ENCODE measurements at regions not wholly inside any gene's neighbourhood (a gene's known extent, or its start where the extent isn't known, plus 50 kb on each side); places are given as distances from the start of the nearest gene placed in this dataset.

GRCh38 chr2:4190548-4190947 lies 487.2 kb downstream of the DCDC2C start:
- no peaks in the 10 kb centered on the region for H3K27me3 Mint-ChIP-seq
- no peaks in the 10 kb centered on the region for H3K4me1 Mint-ChIP-seq
- no peak overlapping the region for H3K4me3 Mint-ChIP-seq
- no peaks in the 10 kb centered on the region for H3K36me3 ChIP-seq (ENCODE audit: control insufficient read depth, insufficient read depth, low read length)
- no peaks in the 10 kb centered on the region for H3K4me1 ChIP-seq (ENCODE audit: control insufficient read depth, insufficient read depth, low read length, poor library complexity, severe bottlenecking)
- ATAC-seq (ENCODE audit: low read depth in 2 of 2) (no peak), DNase-seq (no peak)
- peaks cover 0 to 29% (median 9%) of the 10 kb centered on the region in 7 donors for H3K9me3 Mint-ChIP-seq
- no peaks in the 10 kb centered on the region for H3K36me3 Mint-ChIP-seq
- no peak overlapping the region for H3K4me3 ChIP-seq (ENCODE audit: low read depth, low read length)
- no peak overlapping the region for H3K27ac Mint-ChIP-seq
- H3K9me3 ChIP-seq (ENCODE audit: control insufficient read depth in 2 of 2, low read length in 2 of 2): peaks cover 2 to 12% of the 10 kb centered on the region in 2 experiments
- no peaks in the 10 kb centered on the region for H3K27me3 ChIP-seq (ENCODE audit: control insufficient read depth, insufficient read depth, low read length)
- H3K27ac ChIP-seq (ENCODE audit: insufficient read depth, low read length, poor library complexity, severe bottlenecking): no peak overlapping the region

- no peak overlapping the region for H3K27ac Mint-ChIP-seq
- ATAC-seq (ENCODE audit: low read depth in 2 of 2): no peak
- H3K27me3 ChIP-seq (ENCODE audit: control insufficient read depth, insufficient read depth, low read length): no peaks in the 10 kb centered on the region
- H3K27me3 Mint-ChIP-seq: no peaks in the 10 kb centered on the region
- no peaks in the 10 kb centered on the region for H3K36me3 ChIP-seq (ENCODE audit: control insufficient read depth, insufficient read depth, low read length)
- no peak for DNase-seq
- H3K27ac ChIP-seq (ENCODE audit: insufficient read depth, low read length, poor library complexity, severe bottlenecking): no peak overlapping the region
- H3K9me3 ChIP-seq (ENCODE audit: control insufficient read depth in 2 of 2, low read length in 2 of 2): peaks cover 2 to 17% of the 10 kb centered on the region in 2 experiments
- no peaks in the 10 kb centered on the region for H3K4me1 Mint-ChIP-seq
- no peak overlapping the region for H3K4me3 ChIP-seq (ENCODE audit: low read depth, low read length)
- no peaks in the 10 kb centered on the region for H3K4me1 ChIP-seq (ENCODE audit: control insufficient read depth, insufficient read depth, low read length, poor library complexity, severe bottlenecking)
- H3K9me3 Mint-ChIP-seq: peaks cover 0 to 29% (median 9%) of the 10 kb centered on the region in 7 donors
- H3K36me3 Mint-ChIP-seq: no peaks in the 10 kb centered on the region
- no peak overlapping the region for H3K4me3 Mint-ChIP-seq
These were observed 488.7 kb downstream of the DCDC2C start for GRCh38 chr2:4192119-4192518.

GRCh38 chr2:4214444-4215205 lies 511.2 kb downstream of the DCDC2C start:
- Mint-ChIP-seq H3K4me1 (no peaks in the 10 kb centered on the region), H3K9me3 (peaks cover 2 to 17% (median 6%) of the 10 kb centered on the region in 7 donors), H3K27me3 (no peaks in the 10 kb centered on the region), H3K4me3 (no peak overlapping the region), H3K36me3 (no peaks in the 10 kb centered on the region), H3K27ac (no peak overlapping the region)
- ATAC-seq (ENCODE audit: low read depth in 2 of 2) (no peak), DNase-seq (no peak)
- Histone ChIP-seq H3K36me3 (ENCODE audit: control insufficient read depth, insufficient read depth, low read length) (no peaks in the 10 kb centered on the region), H3K27me3 (ENCODE audit: control insufficient read depth, insufficient read depth, low read length) (no peaks in the 10 kb centered on the region), H3K27ac (ENCODE audit: insufficient read depth, low read length, poor library complexity, severe bottlenecking) (no peak overlapping the region), H3K4me1 (ENCODE audit: control insufficient read depth, insufficient read depth, low read length, poor library complexity, severe bottlenecking) (no peaks in the 10 kb centered on the region), H3K9me3 (ENCODE audit: control insufficient read depth in 2 of 2, low read length in 2 of 2) (peaks cover 3 to 6% of the 10 kb centered on the region in 2 experiments), H3K4me3 (ENCODE audit: low read depth, low read length) (no peak overlapping the region)

GRCh38 chr2:4217737-4218136 lies 514.4 kb downstream of the DCDC2C start:
- Histone ChIP-seq H3K9me3 (ENCODE audit: control insufficient read depth in 2 of 2, low read length in 2 of 2) (peaks cover 0 to 3% of the 10 kb centered on the region in 2 experiments), H3K4me1 (ENCODE audit: control insufficient read depth, insufficient read depth, low read length, poor library complexity, severe bottlenecking) (no peaks in the 10 kb centered on the region), H3K36me3 (ENCODE audit: control insufficient read depth, insufficient read depth, low read length) (no peaks in the 10 kb centered on the region), H3K27me3 (ENCODE audit: control insufficient read depth, insufficient read depth, low read length) (no peaks in the 10 kb centered on the region), H3K4me3 (ENCODE audit: low read depth, low read length) (no peak overlapping the region), H3K27ac (ENCODE audit: insufficient read depth, low read length, poor library complexity, severe bottlenecking) (no peak overlapping the region)
- H3K4me1 Mint-ChIP-seq: no peaks in the 10 kb centered on the region
- DNase-seq: no peak
- H3K36me3 Mint-ChIP-seq: no peaks in the 10 kb centered on the region
- H3K27ac Mint-ChIP-seq: no peak overlapping the region
- ATAC-seq (ENCODE audit: low read depth in 2 of 2): no peak
- peaks cover 2 to 18% (median 9%) of the 10 kb centered on the region in 7 donors for H3K9me3 Mint-ChIP-seq
- no peaks in the 10 kb centered on the region for H3K27me3 Mint-ChIP-seq
- H3K4me3 Mint-ChIP-seq: no peak overlapping the region

- H3K4me3 Mint-ChIP-seq: no peak overlapping the region
- no peak for DNase-seq
These were observed 515.7 kb downstream of the DCDC2C start for GRCh38 chr2:4219101-4219500.

GRCh38 chr2:4219571-4219970 lies 516.2 kb downstream of the DCDC2C start:
- H3K27me3 ChIP-seq (ENCODE audit: control insufficient read depth, insufficient read depth, low read length): no peaks in the 10 kb centered on the region
- no peak overlapping the region for H3K4me3 ChIP-seq (ENCODE audit: low read depth, low read length)
- Mint-ChIP-seq H3K4me1 (no peaks in the 10 kb centered on the region), H3K27me3 (no peaks in the 10 kb centered on the region), H3K9me3 (peaks cover 2 to 17% (median 9%) of the 10 kb centered on the region in 7 donors), H3K36me3 (no peaks in the 10 kb centered on the region), H3K27ac (no peak overlapping the region), H3K4me3 (no peak overlapping the region)
- H3K36me3 ChIP-seq (ENCODE audit: control insufficient read depth, insufficient read depth, low read length): no peaks in the 10 kb centered on the region
- DNase-seq (no peak), ATAC-seq (ENCODE audit: low read depth in 2 of 2) (no peak)
- no peaks in the 10 kb centered on the region for H3K4me1 ChIP-seq (ENCODE audit: control insufficient read depth, insufficient read depth, low read length, poor library complexity, severe bottlenecking)
- no peak overlapping the region for H3K27ac ChIP-seq (ENCODE audit: insufficient read depth, low read length, poor library complexity, severe bottlenecking)
- peaks cover 0 to 3% of the 10 kb centered on the region in 2 experiments for H3K9me3 ChIP-seq (ENCODE audit: control insufficient read depth in 2 of 2, low read length in 2 of 2)

More at GRCh38 chr2:4219101-4219500, 515.7 kb downstream of the DCDC2C start:
- H3K9me3 Mint-ChIP-seq: peaks cover 2 to 14% (median 7%) of the 10 kb centered on the region in 7 donors
- Histone ChIP-seq H3K27me3 (ENCODE audit: control insufficient read depth, insufficient read depth, low read length) (no peaks in the 10 kb centered on the region), H3K27ac (ENCODE audit: insufficient read depth, low read length, poor library complexity, severe bottlenecking) (no peak overlapping the region), H3K9me3 (ENCODE audit: control insufficient read depth in 2 of 2, low read length in 2 of 2) (peaks cover 0 to 3% of the 10 kb centered on the region in 2 experiments), H3K4me3 (ENCODE audit: low read depth, low read length) (no peak overlapping the region), H3K36me3 (ENCODE audit: control insufficient read depth, insufficient read depth, low read length) (no peaks in the 10 kb centered on the region), H3K4me1 (ENCODE audit: control insufficient read depth, insufficient read depth, low read length, poor library complexity, severe bottlenecking) (no peaks in the 10 kb centered on the region)
- no peaks in the 10 kb centered on the region for H3K27me3 Mint-ChIP-seq
- H3K27ac Mint-ChIP-seq: no peak overlapping the region
- H3K4me1 Mint-ChIP-seq: no peaks in the 10 kb centered on the region
- no peak for ATAC-seq (ENCODE audit: low read depth in 2 of 2)
- H3K36me3 Mint-ChIP-seq: no peaks in the 10 kb centered on the region

GRCh38 chr2:4221434-4221833 lies 518.1 kb downstream of the DCDC2C start:
- H3K4me1 Mint-ChIP-seq: no peaks in the 10 kb centered on the region
- H3K4me3 ChIP-seq (ENCODE audit: low read depth, low read length): no peak overlapping the region
- H3K27me3 ChIP-seq (ENCODE audit: control insufficient read depth, insufficient read depth, low read length): no peaks in the 10 kb centered on the region
- H3K4me1 ChIP-seq (ENCODE audit: control insufficient read depth, insufficient read depth, low read length, poor library complexity, severe bottlenecking): no peaks in the 10 kb centered on the region
- DNase-seq (no peak), ATAC-seq (ENCODE audit: low read depth in 2 of 2) (no peak)
- no peaks in the 10 kb centered on the region for H3K36me3 ChIP-seq (ENCODE audit: control insufficient read depth, insufficient read depth, low read length)
- no peak overlapping the region for H3K4me3 Mint-ChIP-seq
- peaks cover 0 to 1% of the 10 kb centered on the region in 2 experiments for H3K9me3 ChIP-seq (ENCODE audit: control insufficient read depth in 2 of 2, low read length in 2 of 2)
- no peak overlapping the region for H3K27ac Mint-ChIP-seq
- H3K27ac ChIP-seq (ENCODE audit: insufficient read depth, low read length, poor library complexity, severe bottlenecking): no peak overlapping the region
- no peaks in the 10 kb centered on the region for H3K36me3 Mint-ChIP-seq
- H3K27me3 Mint-ChIP-seq: no peaks in the 10 kb centered on the region
- H3K9me3 Mint-ChIP-seq: peaks cover 0 to 24% (median 7%) of the 10 kb centered on the region in 7 donors

GRCh38 chr2:4221845-4222244 lies 518.5 kb downstream of the DCDC2C start:
- ATAC-seq (ENCODE audit: low read depth in 2 of 2) (no peak), DNase-seq (no peak)
- H3K4me1 Mint-ChIP-seq: no peaks in the 10 kb centered on the region
- no peaks in the 10 kb centered on the region for H3K36me3 ChIP-seq (ENCODE audit: control insufficient read depth, insufficient read depth, low read length)
- H3K9me3 Mint-ChIP-seq: peaks cover 0 to 24% (median 7%) of the 10 kb centered on the region in 7 donors
- H3K9me3 ChIP-seq (ENCODE audit: control insufficient read depth in 2 of 2, low read length in 2 of 2): peaks cover 0 to 1% of the 10 kb centered on the region in 2 experiments
- no peaks in the 10 kb centered on the region for H3K27me3 Mint-ChIP-seq
- no peak overlapping the region for H3K27ac Mint-ChIP-seq
- no peaks in the 10 kb centered on the region for H3K4me1 ChIP-seq (ENCODE audit: control insufficient read depth, insufficient read depth, low read length, poor library complexity, severe bottlenecking)
- no peak overlapping the region for H3K4me3 ChIP-seq (ENCODE audit: low read depth, low read length)
- H3K27ac ChIP-seq (ENCODE audit: insufficient read depth, low read length, poor library complexity, severe bottlenecking): no peak overlapping the region
- H3K27me3 ChIP-seq (ENCODE audit: control insufficient read depth, insufficient read depth, low read length): no peaks in the 10 kb centered on the region
- no peak overlapping the region for H3K4me3 Mint-ChIP-seq
- no peaks in the 10 kb centered on the region for H3K36me3 Mint-ChIP-seq

Data from CD4-positive, CD25-positive, alpha-beta regulatory T cell (primary cell).